ENCODE measurements at regions not wholly inside any gene's neighbourhood (a gene's known extent, or its start where the extent isn't known, plus 50 kb on each side); places are given as distances from the start of the nearest gene placed in this dataset.

- DNase-seq = no peak
Observed at GRCh38 chr13:95499811-95500712, 52.5 kb upstream of the CLDN10 start.

DNA sequence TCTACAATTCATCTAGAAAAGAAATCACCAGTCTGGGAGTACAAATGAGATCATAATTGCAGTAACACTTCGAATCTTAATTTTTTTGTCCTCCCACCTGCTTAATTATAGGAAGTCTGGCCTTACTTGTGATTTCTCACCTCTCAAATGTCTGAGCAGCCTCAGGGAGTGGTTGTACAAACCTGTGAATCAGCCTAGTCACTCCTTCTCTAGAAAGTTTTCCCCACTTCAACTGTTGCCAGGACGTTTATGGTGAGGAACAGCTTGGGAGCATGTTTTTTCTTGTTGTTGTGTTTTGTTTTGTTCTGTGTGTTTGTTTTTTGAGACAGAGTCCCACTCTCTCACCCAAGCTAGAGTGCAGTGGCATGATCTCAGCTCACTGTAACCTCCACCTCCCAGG lies 50.3 kb upstream of the CLDN10 start:
- DNase-seq = no peak
